DND-41 (cell line): ENCODE measurements at regions not wholly inside any gene's neighbourhood (a gene's known extent, or its start where the extent isn't known, plus 50 kb on each side); places are given as distances from the start of the nearest gene placed in this dataset.

ENCODE experiments used
- ATAC-seq: fragments of 200-7000 bp; cut with Tn5 transposase; 3 replicates; pipeline ENCODE4 v1.9.1; 2021; ENCODE audit warnings: low read depth; ENCODE audit not compliant: insufficient read depth
- DNase-seq: peaks from one replicate; pipeline ENCODE4 v3.0.0-alpha.2; 2020
- H2AFZ ChIP-seq: 2 replicates; pipeline ENCODE4 v1.6.0; 2012; ENCODE audit warnings: low read depth, low read length
- H3K27ac ChIP-seq: 2 replicates; pipeline ENCODE4 v1.5.1; 2012; ENCODE audit warnings: low read length, inconsistent platforms
- H3K27me3 ChIP-seq: fragments of 200-600 bp; sonication (generic); 2 replicates; pipeline ENCODE4 v1.6.0; 2012; ENCODE audit warnings: low read length, mild to moderate bottlenecking, inconsistent platforms; ENCODE audit not compliant: insufficient read depth, poor library complexity
- H3K36me3 ChIP-seq: 2 replicates; pipeline ENCODE4 v1.5.1; 2012; ENCODE audit warnings: low read length, inconsistent platforms; ENCODE audit not compliant: insufficient read depth
- H3K4me1 ChIP-seq: 2 replicates; pipeline ENCODE4 v1.5.1; 2012; ENCODE audit warnings: mild to moderate bottlenecking, low read length; ENCODE audit not compliant: insufficient read depth
- H3K4me2 ChIP-seq: 2 replicates; pipeline ENCODE4 v1.6.0; 2012; ENCODE audit warnings: mild to moderate bottlenecking, moderate library complexity, low read length, inconsistent platforms; ENCODE audit not compliant: insufficient read depth
- H3K4me3 ChIP-seq, 2 experiments: fragments of 200-600 bp in 1 of 2; shearing (Covaris generic) in 1 of 2; 2 replicates each; pipeline ENCODE4 v1.5.1; 2012 to 2016; ENCODE audit warnings: inconsistent platforms in 2 of 2, low read length in 2 of 2, mild to moderate bottlenecking in 2 of 2, low read depth in 1 of 2, moderate library complexity in 1 of 2
- H3K79me2 ChIP-seq: 2 replicates; pipeline ENCODE4 v1.6.0; 2012; ENCODE audit warnings: low read length, inconsistent platforms; ENCODE audit not compliant: insufficient read depth
- H3K9ac ChIP-seq: 2 replicates; pipeline ENCODE4 v1.6.0; 2012; ENCODE audit warnings: low read depth, mild to moderate bottlenecking, inconsistent platforms, low read length, moderate library complexity
- H3K9me3 ChIP-seq: 2 replicates; pipeline ENCODE4 v1.5.1; 2012; ENCODE audit warnings: low read length, moderate library complexity, mild to moderate bottlenecking, inconsistent platforms; ENCODE audit not compliant: insufficient read depth, severe bottlenecking
- H4K20me1 ChIP-seq: 2 replicates; pipeline ENCODE4 v1.6.0; 2012; ENCODE audit warnings: low read length; ENCODE audit not compliant: insufficient read depth
- CTCF ChIP-seq: IDR thresholded peaks from 2 replicates; pipeline ENCODE4 v1.5.1; 2012; ENCODE audit warnings: borderline replicate concordance, low read length, moderate library complexity, mild to moderate bottlenecking; ENCODE audit not compliant: poor library complexity, severe bottlenecking; ENCODE audit errors: extremely low read depth
- EZH2 ChIP-seq: IDR thresholded peaks from 3 replicates; pipeline ENCODE4 v1.6.1; 2012; ENCODE audit warnings: borderline replicate concordance, low read depth, mild to moderate bottlenecking, moderate library complexity, low read length, inconsistent platforms; ENCODE audit not compliant: severe bottlenecking

GRCh38 chr5:43769571-43770355 is 166.8 kb downstream of the NNT start:
- no peak for TF ChIP-seq CTCF
- no peak for TF ChIP-seq EZH2
- Histone ChIP-seq H3K4me1 (peaks cover 26% of the 10 kb centered on the region), H3K27ac (no peak overlapping the region), H3K9ac (no peak overlapping the region), H3K79me2 (no peaks in the 10 kb centered on the region), H3K27me3 (no peaks in the 10 kb centered on the region), H3K9me3 (peaks cover 3% of the 10 kb centered on the region), H4K20me1 (no peaks in the 10 kb centered on the region), H2AFZ (peak overlapping the region; percentile 37; the same call in 1 of the 2 replicates), H3K4me3 (no peak overlapping the region), H3K36me3 (no peaks in the 10 kb centered on the region), H3K4me2 (no peak overlapping the region)
- DNase-seq (no peak), ATAC-seq (no peak)
